ENCODE measurements at regions not wholly inside any gene's neighbourhood (a gene's known extent, or its start where the extent isn't known, plus 50 kb on each side); places are given as distances from the start of the nearest gene placed in this dataset.
"Not testable (repeated sequence)": the region's sequence is repeated elsewhere in the genome, so short reads cannot be mapped to it uniquely, and the experiment has no call there.

- H3K4me3 ChIP-seq (replicated peaks in 1 of 3; ENCODE audit: insufficient read depth in 1 of 3, low read depth in 1 of 3, low read length in 3 of 3); POLR2A ChIA-PET; H3K27ac ChIP-seq (ENCODE audit: insufficient read depth, low read depth, low read length); H2AFZ ChIP-seq (ENCODE audit: low read depth, low read length); BruUV-seq (replicated peaks); FAIRE-seq; H3K36me3 ChIP-seq (ENCODE audit: control insufficient read depth in 2 of 2, extremely low read depth in 1 of 2, insufficient read depth in 2 of 2, low read length in 2 of 2); H3K9me1 ChIP-seq (replicated peaks; ENCODE audit: control insufficient read depth, extremely low read depth, insufficient read depth, low read length); H3K4me2 ChIP-seq (ENCODE audit: insufficient read depth, low read length); H3K4me1 ChIP-seq (ENCODE audit: control insufficient read depth, extremely low read depth, insufficient read depth, low read length); H4K20me1 ChIP-seq (replicated peaks; ENCODE audit: control insufficient read depth, extremely low read depth, insufficient read depth, low read length); H3K27me3 ChIP-seq (ENCODE audit: control insufficient read depth in 2 of 2, insufficient read depth in 2 of 2, low read length in 2 of 2); DNase-seq (ENCODE audit: low read depth, low spot score); dilution Hi-C loops (cut with MboI; ENCODE audit: extremely low pct_ligation_motif_present, low sequenced_read_pairs); H3K9ac ChIP-seq (replicated peaks; ENCODE audit: extremely low read depth, insufficient read depth, low read length); H3K9me3 ChIP-seq (replicated peaks; ENCODE audit: control insufficient read depth, insufficient read depth, low read length); intact Hi-C loops (cut with micrococcal nuclease): not testable (repeated sequence)
- peaks cover 93% of the 10 kb centered on the region for H3K79me2 ChIP-seq (ENCODE audit: control insufficient read depth, insufficient read depth, low read length)
- CTCF ChIA-PET, result interaction anchor here (1.1 kb wide), 1 partner anchor 10 kb away, joined by 3 read pairs; no protein-coding TSS in a partner anchor
Observed at GRCh38 chr7:35853194-35853593, 52.3 kb downstream of the SEPTIN7 start.

- BruUV-seq (replicated peaks), result no TSS peak
- ChIA-PET POLR2A (no interaction called here), CTCF (no interaction called here)
- Histone ChIP-seq H3K9ac (replicated peaks; ENCODE audit: extremely low read depth, insufficient read depth, low read length) (no peak overlapping the region), H3K79me2 (ENCODE audit: control insufficient read depth, insufficient read depth, low read length) (peaks cover 91% of the 10 kb centered on the region), H4K20me1 (replicated peaks; ENCODE audit: control insufficient read depth, extremely low read depth, insufficient read depth, low read length) (peaks cover 9% of the 10 kb centered on the region), H3K4me1 (ENCODE audit: control insufficient read depth, extremely low read depth, insufficient read depth, low read length) (no peaks in the 10 kb centered on the region), H3K9me3 (replicated peaks; ENCODE audit: control insufficient read depth, insufficient read depth, low read length) (no peaks in the 10 kb centered on the region), H3K27me3 (ENCODE audit: control insufficient read depth in 2 of 2, insufficient read depth in 2 of 2, low read length in 2 of 2) (no peaks in the 10 kb centered on the region), H3K4me3 (replicated peaks in 1 of 3; ENCODE audit: insufficient read depth in 1 of 3, low read depth in 1 of 3, low read length in 3 of 3) (no peak overlapping the region), H2AFZ (ENCODE audit: low read depth, low read length) (no peak overlapping the region), H3K36me3 (ENCODE audit: control insufficient read depth in 2 of 2, extremely low read depth in 1 of 2, insufficient read depth in 2 of 2, low read length in 2 of 2) (no peaks in the 10 kb centered on the region), H3K4me2 (ENCODE audit: insufficient read depth, low read length) (no peak overlapping the region), H3K9me1 (replicated peaks; ENCODE audit: control insufficient read depth, extremely low read depth, insufficient read depth, low read length) (no peaks in the 10 kb centered on the region), H3K27ac (ENCODE audit: insufficient read depth, low read depth, low read length) (no peak overlapping the region)
- FAIRE-seq (no peak), DNase-seq (ENCODE audit: low read depth, low spot score) (no peak)
- intact Hi-C loops (cut with micrococcal nuclease) (no loop called here), dilution Hi-C loops (cut with MboI; ENCODE audit: extremely low pct_ligation_motif_present, low sequenced_read_pairs) (no loop called here)
- TF ChIP-seq JUN (IDR thresholded peaks at IDR 0.05; ENCODE audit: borderline replicate concordance, insufficient read depth, insufficient read length, low read depth) (no peak), POLR2A (IDR thresholded peaks at IDR 0.05; ENCODE audit: low read depth, low read length) (no peak), MAX (IDR thresholded peaks at IDR 0.05; ENCODE audit: insufficient read depth, insufficient read length) (no peak), MYC (IDR thresholded peaks at IDR 0.05; ENCODE audit: low read depth, low read length) (no peak), POLR2AphosphoS5 (IDR thresholded peaks at IDR 0.05; ENCODE audit: insufficient read depth, low read depth, low read length) (no peak), FOS (IDR thresholded peaks at IDR 0.05; ENCODE audit: borderline replicate concordance, insufficient read depth, low read length) (no peak), EZH2 (IDR thresholded peaks at IDR 0.05; ENCODE audit: borderline replicate concordance, low read depth, low read length, severe bottlenecking) (no peak), GATA2 (IDR thresholded peaks at IDR 0.05; ENCODE audit: insufficient read depth, insufficient read length, low read depth, low read length) (no peak), CTCF (IDR thresholded peaks at IDR 0.05; ENCODE audit: extremely low read depth in 1 of 2, insufficient read depth in 1 of 2, low read depth in 1 of 2, low read length in 2 of 2) (no peak)
Observed at GRCh38 chr7:35854311-35854710, 53.5 kb downstream of the SEPTIN7 start.

Measured in endothelial cell of umbilical vein (primary cell).